ENCODE measurements at regions not wholly inside any gene's neighbourhood (a gene's known extent, or its start where the extent isn't known, plus 50 kb on each side); places are given as distances from the start of the nearest gene placed in this dataset.

GRCh38 chr4:31124008-31124585, 403.9 kb downstream of the PCDH7 start:
- no peak overlapping the region for H3K4me2 ChIP-seq (ENCODE audit: low read length)
- H3K9ac ChIP-seq: no peak overlapping the region
- no peaks in the 10 kb centered on the region for H3K79me2 ChIP-seq

GRCh38 chr4:31125061-31125460, 404.9 kb downstream of the PCDH7 start:
- no peak overlapping the region for H3K9ac ChIP-seq
- H2AFZ ChIP-seq: no peak overlapping the region
- H3K27me3 ChIP-seq (ENCODE audit: control insufficient read depth, insufficient read depth, low read length): no peaks in the 10 kb centered on the region
- no peak overlapping the region for H3K4me2 ChIP-seq (ENCODE audit: low read length)
- no peaks in the 10 kb centered on the region for H3K36me3 ChIP-seq (ENCODE audit: control insufficient read depth, insufficient read depth, low read length)
- no peaks in the 10 kb centered on the region for H3K79me2 ChIP-seq
- H3K9me3 ChIP-seq (ENCODE audit: control insufficient read depth, low read length): no peaks in the 10 kb centered on the region
- TF ChIP-seq, protein P1, sequence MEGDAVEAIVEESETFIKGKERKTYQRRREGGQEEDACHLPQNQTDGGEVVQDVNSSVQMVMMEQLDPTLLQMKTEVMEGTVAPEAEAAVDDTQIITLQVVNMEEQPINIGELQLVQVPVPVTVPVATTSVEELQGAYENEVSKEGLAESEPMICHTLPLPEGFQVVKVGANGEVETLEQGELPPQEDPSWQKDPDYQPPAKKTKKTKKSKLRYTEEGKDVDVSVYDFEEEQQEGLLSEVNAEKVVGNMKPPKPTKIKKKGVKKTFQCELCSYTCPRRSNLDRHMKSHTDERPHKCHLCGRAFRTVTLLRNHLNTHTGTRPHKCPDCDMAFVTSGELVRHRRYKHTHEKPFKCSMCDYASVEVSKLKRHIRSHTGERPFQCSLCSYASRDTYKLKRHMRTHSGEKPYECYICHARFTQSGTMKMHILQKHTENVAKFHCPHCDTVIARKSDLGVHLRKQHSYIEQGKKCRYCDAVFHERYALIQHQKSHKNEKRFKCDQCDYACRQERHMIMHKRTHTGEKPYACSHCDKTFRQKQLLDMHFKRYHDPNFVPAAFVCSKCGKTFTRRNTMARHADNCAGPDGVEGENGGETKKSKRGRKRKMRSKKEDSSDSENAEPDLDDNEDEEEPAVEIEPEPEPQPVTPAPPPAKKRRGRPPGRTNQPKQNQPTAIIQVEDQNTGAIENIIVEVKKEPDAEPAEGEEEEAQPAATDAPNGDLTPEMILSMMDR (IDR thresholded peaks at IDR 0.05): no peak
- no peaks in the 10 kb centered on the region for H3K4me1 ChIP-seq
- no peak overlapping the region for H3K27ac ChIP-seq
- no peak overlapping the region for H3K4me3 ChIP-seq (ENCODE audit: low read depth, low read length)

More at GRCh38 chr4:31124008-31124585, 403.9 kb downstream of the PCDH7 start:
- Histone ChIP-seq H3K36me3 (ENCODE audit: control insufficient read depth, insufficient read depth, low read length) (no peaks in the 10 kb centered on the region), H3K27ac (no peak overlapping the region), H2AFZ (no peak overlapping the region), H3K4me3 (ENCODE audit: low read depth, low read length) (no peak overlapping the region), H3K9me3 (ENCODE audit: control insufficient read depth, low read length) (no peaks in the 10 kb centered on the region), H3K4me1 (no peaks in the 10 kb centered on the region), H3K27me3 (ENCODE audit: control insufficient read depth, insufficient read depth, low read length) (no peaks in the 10 kb centered on the region)
- TF ChIP-seq, protein P1 (IDR thresholded peaks at IDR 0.05): no peak

DNA sequence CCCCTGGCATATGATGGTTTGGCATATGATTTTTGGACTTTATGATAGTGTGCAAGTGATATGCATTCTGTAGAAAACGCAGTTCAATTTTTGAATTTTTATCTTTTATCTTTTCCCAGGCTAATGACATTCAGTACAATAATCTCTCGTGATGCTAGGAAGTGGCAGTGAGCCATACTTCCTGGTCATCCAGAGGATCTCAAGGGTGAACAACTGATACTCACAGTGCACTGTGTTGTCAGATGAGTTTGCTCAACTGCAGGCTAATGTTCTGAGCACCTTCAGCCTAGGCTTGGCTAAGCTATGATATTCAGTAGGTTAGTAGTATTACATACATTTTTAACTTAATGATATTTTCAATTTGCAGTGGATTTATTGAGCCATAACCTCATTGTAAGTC, 405.3 kb downstream of the PCDH7 start:
- Histone ChIP-seq H3K79me2 (no peaks in the 10 kb centered on the region), H3K27ac (no peak overlapping the region), H3K36me3 (ENCODE audit: control insufficient read depth, insufficient read depth, low read length) (no peaks in the 10 kb centered on the region), H2AFZ (no peak overlapping the region), H3K9ac (no peak overlapping the region), H3K4me1 (no peaks in the 10 kb centered on the region), H3K4me2 (ENCODE audit: low read length) (no peak overlapping the region), H3K27me3 (ENCODE audit: control insufficient read depth, insufficient read depth, low read length) (no peaks in the 10 kb centered on the region), H3K4me3 (ENCODE audit: low read depth, low read length) (no peak overlapping the region), H3K9me3 (ENCODE audit: control insufficient read depth, low read length) (no peaks in the 10 kb centered on the region)
- TF ChIP-seq, protein P1 (IDR thresholded peaks at IDR 0.05): no peak

- no peak overlapping the region for H3K4me3 ChIP-seq (ENCODE audit: low read depth, low read length)
- H3K9me3 ChIP-seq (ENCODE audit: control insufficient read depth, low read length): no peaks in the 10 kb centered on the region
- no peaks in the 10 kb centered on the region for H3K36me3 ChIP-seq (ENCODE audit: control insufficient read depth, insufficient read depth, low read length)
- TF ChIP-seq, protein P1 (IDR thresholded peaks at IDR 0.05): no peak
- no peak overlapping the region for H3K4me2 ChIP-seq (ENCODE audit: low read length)
- no peak overlapping the region for H2AFZ ChIP-seq
- no peaks in the 10 kb centered on the region for H3K4me1 ChIP-seq
- no peaks in the 10 kb centered on the region for H3K79me2 ChIP-seq
- no peak overlapping the region for H3K27ac ChIP-seq
- no peak overlapping the region for H3K9ac ChIP-seq
- H3K27me3 ChIP-seq (ENCODE audit: control insufficient read depth, insufficient read depth, low read length): no peaks in the 10 kb centered on the region
Measured at GRCh38 chr4:31126881-31127398, 406.8 kb downstream of the PCDH7 start.

GRCh38 chr4:31130930-31131329, 410.8 kb downstream of the PCDH7 start:
- H3K27me3 ChIP-seq (ENCODE audit: control insufficient read depth, insufficient read depth, low read length): no peaks in the 10 kb centered on the region
- no peaks in the 10 kb centered on the region for H3K79me2 ChIP-seq
- H3K36me3 ChIP-seq (ENCODE audit: control insufficient read depth, insufficient read depth, low read length): no peaks in the 10 kb centered on the region
- TF ChIP-seq, protein P1 (IDR thresholded peaks at IDR 0.05): no peak
- H3K27ac ChIP-seq: no peak overlapping the region
- no peaks in the 10 kb centered on the region for H3K4me1 ChIP-seq
- H3K9ac ChIP-seq: no peak overlapping the region
- H2AFZ ChIP-seq: no peak overlapping the region
- H3K9me3 ChIP-seq (ENCODE audit: control insufficient read depth, low read length): no peaks in the 10 kb centered on the region
- H3K4me3 ChIP-seq (ENCODE audit: low read depth, low read length): no peak overlapping the region
- H3K4me2 ChIP-seq (ENCODE audit: low read length): no peak overlapping the region
